ENCODE measurements at regions not wholly inside any gene's neighbourhood (a gene's known extent, or its start where the extent isn't known, plus 50 kb on each side); places are given as distances from the start of the nearest gene placed in this dataset.
"Not testable (repeated sequence)": the region's sequence is repeated elsewhere in the genome, so short reads cannot be mapped to it uniquely, and the experiment has no call there.

DNA sequence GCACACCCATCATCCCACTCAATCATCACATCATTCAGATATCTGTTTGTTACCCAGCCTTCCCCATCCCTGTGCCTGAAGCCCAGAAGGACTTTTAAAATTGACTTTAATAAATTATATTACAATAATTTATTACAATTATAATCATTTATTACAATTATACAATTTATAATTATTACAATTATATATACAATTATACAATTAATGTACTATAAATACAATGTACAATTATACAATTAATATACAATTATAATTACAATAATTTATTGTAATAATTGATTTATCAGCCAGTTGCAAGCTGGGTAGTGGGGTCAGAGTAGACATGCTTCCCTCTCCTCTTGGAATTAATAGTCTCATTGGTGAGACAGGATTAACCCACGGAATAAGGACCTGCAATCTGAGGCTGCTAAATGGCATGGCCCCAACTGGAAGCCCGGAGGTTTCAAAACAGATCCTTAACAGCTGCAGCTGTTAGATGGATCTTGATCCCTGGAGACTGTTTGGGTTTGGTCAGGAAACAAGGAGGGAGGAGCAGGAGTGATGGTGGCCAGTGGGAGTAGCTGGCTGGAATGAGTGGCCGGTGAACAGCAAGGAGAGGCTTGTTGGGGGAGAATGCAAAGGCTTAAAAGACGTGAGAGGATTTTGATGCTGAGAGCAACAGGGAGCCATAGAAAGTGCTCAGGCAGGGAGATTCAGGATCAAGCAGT, 402.8 kb upstream of the PODXL start:
- DNase-seq, result no peak

DNA sequence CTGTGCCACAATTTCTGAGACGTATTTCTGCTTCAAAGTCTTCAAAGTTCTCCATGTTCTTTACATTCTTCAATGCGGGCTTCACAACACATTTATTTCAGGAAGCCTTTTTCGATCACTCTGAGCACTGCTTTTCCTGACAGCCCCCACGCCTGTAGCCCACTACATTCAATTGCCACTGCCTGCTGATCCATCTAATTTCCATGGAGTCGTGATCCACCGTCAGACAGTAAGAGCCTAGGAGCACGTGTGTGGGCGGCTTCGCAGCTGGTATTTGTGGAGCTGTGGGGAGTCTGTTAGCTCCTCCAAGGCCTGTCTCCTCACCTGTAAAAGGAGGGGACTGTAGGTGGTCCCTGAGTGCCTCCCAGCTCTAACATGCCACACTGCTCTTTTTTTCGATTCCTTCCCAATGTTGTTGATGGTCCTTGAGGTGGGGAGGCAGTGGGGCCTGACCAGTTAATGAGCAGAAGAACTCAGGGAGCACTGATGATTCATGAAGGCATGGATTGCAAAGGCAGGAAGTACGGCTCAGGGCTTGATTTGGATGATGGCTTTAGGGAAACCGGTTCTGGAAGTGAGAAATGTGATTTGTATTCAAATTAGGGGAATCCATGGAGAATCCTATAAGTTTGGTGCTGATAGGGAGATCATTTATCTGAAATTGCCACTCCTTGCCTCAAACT, 401.1 kb upstream of the PODXL start:
- no peak for DNase-seq

DNA sequence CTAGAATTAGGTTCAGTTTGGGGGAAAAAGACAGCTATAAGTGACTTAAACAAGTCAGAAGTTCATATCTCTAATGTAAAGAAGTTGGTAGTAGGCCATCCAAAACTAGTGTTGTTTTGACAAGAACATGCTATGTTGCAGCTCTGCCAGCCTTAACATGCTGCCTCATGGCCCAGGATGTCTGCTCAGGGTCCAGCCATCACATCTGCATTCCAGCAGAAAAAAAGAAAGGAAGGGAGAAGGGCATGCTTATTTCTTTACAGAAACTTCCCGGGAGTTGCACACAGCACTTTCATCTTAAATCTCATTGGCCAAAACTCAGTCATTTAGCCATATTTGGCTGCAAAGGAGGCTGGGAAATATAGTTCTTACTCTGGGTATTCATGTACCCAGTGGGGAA, 400.4 kb upstream of the PODXL start:
- DNase-seq, result no peak

DNA sequence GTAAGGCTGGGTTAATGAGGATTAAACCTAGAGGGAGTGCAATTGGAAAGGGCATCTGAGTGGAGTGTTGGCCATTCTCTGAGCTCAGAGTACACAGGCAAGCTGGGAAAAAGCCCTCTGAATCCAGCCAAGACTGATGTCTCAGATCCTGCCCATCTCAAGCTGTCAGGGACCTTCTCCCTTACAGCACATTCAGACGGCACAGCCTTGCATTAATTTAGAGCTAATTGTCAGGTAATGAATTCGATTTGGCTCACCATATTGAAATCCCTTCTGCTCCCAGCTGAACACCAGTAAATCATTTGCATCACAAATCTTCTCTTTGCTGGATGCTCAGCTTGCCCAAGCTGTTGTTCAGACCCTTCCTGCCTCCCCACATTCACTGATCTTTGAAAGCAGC, 399.3 kb upstream of the PODXL start:
- DNase-seq, result no peak

DNA sequence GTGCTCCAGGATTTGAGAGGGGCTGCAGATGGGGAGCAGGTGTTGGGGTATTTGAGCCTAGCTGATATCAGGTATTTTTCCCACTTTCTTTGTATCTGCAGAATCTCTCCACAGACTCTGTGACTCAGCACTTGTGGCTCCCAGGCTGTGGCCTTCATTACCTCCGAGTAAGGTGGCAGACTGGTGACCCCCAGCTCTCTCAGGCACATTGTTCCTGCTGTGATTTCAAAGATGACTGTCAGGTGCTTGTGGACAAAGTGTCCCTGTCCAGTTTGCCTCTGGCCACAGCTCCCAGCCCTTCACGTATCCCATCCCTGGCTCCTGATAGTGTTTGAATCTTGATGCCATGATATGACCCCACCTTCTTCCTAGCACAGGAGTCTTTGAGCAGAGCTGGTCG, 396.8 kb upstream of the PODXL start:
- no peak for DNase-seq

DNA sequence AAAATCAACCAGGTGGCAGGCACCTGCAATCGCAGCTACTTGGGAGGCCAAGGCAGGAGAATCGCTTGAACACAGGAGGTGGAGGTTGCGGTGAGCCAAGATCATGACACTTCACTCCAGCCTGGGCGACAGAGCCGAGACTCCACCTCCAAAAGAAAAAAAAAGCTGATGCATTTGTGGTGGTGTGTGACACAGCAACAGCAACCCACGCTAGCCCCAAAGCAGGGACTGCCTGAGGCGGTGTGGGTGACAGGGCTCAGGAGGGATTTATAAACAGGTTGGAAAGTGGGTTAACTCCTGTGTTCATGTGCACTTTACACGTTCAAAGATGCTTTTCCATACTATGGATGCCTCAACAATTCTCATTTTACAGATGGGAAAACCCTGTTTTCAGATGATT, 395.9 kb upstream of the PODXL start:
- no peak for DNase-seq

DNA sequence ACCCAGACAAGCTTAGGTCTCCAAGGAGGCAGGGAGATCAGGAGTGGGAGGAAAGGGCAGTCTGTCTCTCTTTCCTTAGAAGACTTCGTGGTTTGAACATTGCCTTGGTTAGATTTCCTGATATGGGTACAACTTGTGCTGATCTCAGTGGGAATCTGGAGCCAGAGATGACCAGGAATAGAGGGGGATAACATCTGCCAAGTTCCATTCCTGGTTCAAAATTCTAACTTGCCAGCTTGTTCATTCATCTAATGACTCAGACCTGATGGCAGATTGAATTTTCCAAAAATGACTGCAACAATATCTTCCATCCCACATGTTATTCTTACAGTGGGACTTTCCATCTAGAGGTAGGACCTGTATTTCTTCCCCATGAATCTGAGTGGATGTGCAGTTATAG, 394.3 kb upstream of the PODXL start:
- no peak for DNase-seq

DNA sequence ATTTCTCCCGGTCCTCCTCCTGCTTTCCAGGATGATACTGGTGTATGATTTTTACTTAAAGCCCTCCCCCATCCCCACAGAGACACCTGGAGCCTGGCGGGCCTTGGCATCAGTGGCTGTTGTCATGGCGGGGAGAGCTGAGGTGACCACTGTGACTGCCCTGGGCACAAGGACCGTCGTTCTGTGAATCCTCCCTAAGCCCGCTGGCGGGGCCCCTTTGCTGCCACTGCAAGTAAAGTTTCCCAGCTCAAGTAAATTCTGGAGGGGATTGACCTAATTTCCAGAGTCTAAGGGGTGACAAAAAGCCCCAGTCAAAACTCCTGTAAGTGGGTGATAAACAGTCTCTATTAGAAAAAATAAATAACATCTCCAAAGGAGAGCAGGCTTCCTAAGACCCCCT, 393.2 kb upstream of the PODXL start:
- DNase-seq, result no peak

DNA sequence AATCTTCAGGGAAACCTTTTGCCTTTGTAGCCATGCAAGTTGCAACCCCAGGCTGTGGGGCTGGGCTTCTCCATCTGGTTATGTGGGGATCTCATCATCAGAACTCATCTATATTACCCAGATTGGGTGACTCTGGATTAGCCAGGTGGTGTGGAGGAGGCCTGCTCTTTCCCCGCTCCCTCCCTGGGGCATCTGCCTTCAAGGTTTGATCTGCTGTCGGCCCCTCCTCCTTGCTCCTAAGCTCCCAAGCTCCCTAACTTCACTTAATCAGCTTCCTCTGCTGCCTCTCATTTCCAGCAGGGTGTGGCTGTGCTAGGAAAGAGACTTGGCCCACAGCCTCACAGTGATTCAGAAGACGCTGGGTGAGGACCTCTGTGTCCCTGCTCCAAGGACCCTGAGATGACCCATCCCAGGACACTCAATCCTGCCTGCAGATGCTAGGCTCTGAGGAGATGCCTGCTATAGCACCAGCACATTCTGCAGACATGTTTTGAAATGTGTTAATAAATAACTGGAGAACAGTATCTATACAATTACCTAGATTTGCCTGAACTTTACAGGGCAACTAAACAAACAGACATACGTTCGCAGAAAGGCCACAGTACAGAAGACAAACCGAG, 392.1 kb upstream of the PODXL start:
- no peak for DNase-seq

DNA sequence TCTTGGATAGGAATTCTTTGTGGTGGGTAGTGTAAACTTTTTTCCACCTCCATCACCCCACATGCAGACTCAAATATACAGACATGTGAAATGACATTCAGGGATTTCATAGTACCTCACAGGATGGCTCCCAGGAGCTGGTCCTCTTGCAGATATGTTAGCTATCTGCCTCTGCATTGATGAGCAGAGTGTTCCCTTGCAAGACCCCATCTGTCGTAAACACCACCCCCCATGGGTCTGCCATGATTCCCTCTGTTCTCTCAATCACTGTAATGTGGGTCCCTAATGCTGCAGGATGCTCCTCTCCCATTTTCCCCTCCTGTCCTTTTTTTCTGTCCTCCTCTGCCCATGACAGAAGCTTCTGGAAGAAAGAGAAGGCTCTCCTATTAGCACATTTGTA, 391.2 kb upstream of the PODXL start:
- no peak for DNase-seq

DNA sequence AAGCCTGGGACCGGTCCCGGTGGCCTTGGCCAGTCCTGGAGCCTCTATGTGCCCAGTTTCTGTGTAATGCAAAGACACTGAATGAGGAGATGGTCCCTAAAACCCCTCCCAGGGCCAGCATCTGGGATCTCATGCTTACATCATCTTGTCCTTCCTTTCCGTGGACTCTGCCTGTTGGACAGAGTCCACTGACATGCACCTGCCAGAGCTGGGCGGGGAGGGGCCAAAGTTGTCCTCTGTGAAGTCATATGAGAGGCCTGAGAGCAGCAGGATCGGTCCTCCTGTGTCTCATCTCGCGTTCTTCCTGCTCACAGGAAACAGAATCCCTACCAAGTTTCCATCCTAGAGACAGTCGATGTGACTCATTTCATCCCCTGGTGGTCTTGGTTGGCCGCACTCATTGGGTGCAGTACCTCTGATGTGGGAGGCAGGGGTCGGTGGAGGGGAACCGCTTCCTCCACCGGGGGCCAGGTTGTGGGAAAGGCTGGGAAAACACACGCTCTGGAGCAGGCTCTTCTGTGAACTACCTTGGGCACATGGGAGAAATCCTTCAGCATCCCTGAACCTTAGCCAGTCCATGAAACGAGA, 389.6 kb upstream of the PODXL start:
- no peak for DNase-seq

DNA sequence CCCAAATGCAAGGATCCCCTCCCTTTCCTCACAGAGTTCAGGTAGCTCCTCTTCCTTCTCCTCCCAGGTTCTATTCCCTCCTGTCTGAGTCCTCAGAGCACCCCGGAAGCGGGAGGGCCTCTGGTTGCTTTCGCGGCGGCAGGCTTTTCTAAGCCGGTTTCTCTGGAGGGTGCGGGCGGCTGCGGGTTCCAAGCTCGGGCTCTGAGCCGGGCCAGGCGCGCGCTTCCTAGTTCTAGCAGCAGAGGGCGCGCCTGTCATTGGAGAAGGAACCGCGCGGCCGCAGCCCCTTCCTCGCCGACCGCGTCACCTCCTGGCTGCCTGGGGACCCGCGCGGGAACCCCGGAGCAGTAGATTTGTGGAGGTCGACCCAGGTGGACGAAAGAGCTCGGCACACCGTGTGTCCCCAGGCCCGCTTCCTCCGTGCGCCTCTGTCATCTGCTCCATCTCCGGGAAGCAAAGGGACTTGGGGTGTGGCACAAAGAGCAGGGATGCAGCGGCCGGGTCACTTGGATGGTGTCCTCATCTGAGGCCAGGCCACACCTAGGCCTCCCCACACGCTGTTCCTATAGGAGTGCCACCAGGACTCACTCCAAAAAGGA, 389.0 kb upstream of the PODXL start:
- peak in 1 of 2 donors; percentile 3 for DNase-seq

DNA sequence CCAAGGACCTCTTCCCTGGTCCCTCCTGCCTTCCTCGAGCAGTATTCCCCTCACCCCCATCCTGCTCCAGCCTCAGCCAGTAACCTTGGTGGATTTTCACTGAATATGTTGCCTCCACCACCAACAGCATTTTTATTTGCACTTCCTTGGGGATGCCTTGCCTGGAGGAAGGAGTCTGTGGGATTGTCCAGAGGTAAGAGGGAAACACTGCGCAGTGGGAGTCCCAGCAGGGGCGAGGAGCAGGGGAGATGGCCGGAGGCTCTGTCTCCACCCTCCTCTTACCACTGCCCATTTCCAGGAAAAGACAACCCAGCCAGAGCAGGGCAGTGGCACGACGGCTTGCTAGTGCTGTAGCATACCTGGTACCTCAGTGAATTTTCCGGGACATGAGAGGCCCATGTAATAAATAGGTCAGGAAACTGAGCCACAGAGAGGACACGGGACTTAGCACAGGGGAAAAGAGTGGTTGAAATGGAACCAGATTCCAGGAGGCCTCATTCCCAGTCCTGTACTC, 388.2 kb upstream of the PODXL start:
- no peak for DNase-seq

DNA sequence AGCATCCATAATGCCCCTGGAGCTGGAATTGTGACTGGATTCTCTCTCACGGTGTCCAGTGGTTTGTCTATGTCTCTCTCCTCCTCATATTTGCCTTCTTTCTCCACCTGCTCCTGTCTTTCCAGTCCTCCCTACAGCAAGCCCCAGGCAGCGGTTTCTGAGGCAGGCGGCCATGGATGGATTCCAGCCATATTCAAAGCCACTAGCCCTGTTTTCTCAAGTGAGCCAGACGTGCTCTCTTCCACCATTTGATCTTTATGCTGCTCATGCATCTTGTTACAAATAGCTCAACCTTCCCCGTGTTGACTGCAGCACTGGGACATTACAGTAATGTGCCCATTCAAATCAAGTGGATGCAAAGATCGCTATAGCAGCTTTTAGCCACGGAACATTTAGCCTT, 387.2 kb upstream of the PODXL start:
- no peak for DNase-seq

DNA sequence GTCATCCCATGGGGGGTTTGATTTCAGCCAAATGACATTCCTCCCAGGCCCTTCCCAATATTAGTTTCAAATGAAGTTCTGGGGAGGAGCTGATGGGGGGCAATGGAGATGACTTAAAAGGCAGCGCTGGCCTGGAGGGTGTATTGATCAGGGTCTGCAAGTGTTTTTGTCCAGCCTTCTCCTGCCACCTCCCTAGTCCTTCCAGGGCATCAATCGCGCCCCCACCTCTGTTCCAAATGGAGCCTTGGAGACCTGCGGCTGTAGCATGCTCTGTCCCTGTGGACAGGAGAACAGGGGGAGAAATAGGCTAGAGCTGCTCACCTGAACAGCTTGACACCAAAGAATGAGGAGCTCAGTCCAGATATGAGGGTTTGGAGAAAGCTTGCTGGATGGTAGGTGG, 386.8 kb upstream of the PODXL start:
- no peak for DNase-seq

DNA sequence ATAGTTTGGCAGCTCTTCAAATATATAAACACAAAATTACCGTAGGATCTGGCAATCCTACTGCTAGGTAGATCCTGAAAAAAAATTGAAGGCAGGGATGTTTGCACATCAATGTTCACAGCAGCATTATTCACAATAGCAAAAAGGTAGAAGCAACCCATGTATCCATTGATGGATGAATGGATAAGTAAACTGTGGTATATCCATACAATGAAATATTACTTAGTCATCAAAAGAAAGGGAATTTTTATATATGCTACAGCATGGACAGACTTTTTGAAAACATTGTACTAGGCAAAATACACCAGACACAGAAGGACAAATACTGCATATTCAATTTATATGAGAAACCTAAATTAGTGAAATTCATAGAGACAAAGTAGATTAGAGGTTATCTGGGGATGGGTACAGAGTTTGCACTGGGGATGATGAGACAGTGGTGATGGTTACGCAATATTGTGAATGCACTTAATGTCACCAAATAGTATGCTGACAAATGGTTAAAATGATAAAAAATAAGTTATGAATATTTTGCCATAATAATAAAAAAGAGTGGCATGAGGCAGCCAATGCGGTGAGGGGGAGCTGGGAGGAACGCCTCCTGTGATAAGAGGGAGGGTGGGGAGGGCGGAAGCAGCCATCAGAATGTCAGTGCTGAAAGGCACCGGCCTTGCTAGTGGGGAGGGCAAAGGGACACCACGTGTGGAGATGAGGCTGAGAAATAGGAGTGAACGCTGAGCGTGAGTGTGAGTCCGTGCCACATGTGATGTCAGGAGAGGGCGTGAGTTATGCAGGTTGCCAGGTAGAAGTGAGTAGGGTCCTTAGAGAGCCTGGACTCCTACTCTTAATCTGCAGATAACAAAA, 386.1 kb upstream of the PODXL start:
- DNase-seq, result no peak

DNA sequence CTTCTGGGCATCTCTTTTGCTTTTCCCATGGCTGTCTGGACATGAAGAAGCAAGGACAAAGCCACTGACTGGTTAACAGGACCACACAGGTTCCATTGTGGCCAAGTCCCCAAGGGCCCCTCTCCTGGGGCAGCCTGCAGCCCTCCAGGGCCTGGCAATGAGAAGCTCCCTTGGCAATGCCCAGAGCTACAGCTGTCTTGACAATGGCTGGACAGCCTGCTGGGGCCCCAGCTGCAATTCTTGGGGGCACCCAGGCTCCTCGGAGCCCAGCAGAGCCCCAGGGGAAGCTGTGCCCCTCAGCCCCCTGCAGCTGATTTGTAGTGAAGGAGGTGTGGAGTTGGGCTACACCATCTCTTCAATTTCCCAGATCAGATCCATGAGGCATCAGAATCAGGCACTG, 384.9 kb upstream of the PODXL start:
- DNase-seq, result no peak

DNA sequence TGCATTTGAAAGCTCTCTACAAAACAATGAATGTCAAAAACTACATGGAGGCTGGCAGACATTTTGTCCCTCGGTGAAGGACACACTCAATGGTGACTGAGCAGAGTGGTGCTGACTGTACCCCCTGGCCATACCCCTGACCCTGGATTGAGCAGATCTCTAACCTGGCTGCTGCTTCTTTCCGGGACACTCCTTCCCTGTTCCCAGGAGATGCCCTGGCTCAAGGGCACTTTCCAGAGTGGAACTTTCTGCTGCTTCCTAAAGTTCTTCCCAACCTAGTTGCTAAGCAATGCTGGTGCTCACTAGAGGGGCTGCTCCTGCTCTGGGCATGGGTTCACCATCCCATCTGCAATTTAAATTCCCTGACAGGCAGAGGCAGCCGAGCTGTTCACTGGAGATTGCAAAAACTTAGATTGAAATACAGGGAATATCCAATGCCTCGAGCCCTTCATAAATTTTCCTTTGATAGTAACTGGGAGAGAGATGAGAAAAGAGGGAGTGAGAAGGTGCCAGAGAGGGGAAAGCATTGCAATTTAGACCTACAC, 384.3 kb upstream of the PODXL start:
- no peak for DNase-seq

DNA sequence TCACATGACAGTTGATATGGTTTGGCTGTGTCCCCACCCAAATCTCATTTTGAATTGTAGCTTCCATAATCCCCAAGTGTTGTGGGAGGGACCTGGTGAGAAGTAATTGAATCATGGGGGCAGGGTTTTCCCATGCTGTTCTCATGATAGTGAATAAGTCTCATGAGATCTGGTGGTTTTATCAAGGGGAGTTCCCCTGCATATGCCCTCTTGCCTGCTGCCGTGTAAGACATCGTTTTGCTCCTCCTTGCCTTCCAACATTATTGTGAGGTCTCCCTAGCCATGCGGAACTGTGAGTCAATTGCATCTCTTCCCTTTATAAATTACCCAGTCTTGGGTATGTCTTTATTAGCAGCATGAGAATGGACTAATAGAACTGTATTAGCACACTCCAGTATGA, 382.4 kb upstream of the PODXL start:
- DNase-seq, result not testable (repeated sequence)

DNA sequence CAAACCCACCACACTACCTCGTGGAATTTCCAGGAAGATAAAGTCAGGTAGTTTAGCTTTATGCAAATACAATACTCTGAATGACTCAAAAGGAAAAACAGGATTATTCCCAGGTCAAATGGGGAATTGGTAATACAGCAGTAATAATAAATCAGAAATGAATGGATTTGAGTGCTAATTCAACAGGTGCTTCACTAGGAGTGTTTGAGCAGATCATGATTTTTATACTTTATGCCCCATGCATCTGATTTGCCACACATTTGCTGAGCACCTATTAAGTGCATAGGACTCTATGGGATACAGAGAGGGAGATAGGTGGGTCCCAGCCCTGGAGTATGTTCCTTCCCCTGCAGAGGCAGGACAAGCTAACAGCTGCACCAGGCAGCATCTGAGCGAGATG, 381.4 kb upstream of the PODXL start:
- DNase-seq, result no peak

DNA sequence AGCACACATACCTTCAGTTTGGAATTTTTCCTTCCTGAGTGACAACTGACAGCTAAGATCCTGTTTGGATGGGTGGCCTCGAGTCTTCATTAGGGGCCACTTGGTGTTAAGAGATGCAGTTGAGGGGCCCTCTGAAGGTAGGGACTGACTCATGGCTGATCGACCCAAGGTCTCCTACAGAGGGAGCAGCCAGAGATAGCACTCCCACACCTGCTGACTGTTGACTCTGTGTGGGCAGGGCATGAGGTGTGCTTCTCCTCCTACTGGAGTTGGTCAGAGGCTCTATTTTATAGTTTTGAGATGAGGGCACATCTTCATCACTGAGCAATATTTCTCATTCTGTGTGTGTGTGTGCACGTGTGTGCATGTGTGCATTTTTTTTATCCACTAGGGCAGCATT, 378.8 kb upstream of the PODXL start:
- DNase-seq, result no peak

DNA sequence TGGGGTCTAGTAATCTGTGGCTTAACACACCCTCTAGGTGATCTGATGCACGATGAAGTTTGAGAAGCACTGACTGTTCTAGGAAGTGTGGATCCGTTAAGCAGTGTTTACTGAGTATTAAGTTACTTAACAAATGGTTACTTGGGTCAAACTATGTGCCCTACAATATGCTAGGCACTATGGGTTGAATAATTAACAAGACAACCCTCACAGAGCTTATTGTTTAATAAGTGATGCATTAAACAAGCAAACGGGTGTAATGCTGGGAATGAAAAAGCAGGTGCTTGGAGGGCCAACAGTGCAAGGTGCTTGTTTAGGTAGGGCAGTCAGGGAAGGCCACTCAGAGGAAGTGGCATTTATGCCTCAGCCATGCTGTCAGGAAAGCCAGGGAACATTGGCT, 378.0 kb upstream of the PODXL start:
- no peak for DNase-seq
